ENCODE measurements at regions not wholly inside any gene's neighbourhood (a gene's known extent, or its start where the extent isn't known, plus 50 kb on each side); places are given as distances from the start of the nearest gene placed in this dataset.

- DNase-seq (ENCODE audit: low read depth in 1 of 2, low spot score in 1 of 2) (no peak), ATAC-seq (no peak), FAIRE-seq (no peak)
- H3K4me3 ChIP-seq = no peak overlapping the region
- no peak for TF ChIP-seq MAZ (IDR thresholded peaks at IDR 0.05; ENCODE audit: borderline replicate concordance, low read depth, low read length)
- no peak for TF ChIP-seq CHD2 (IDR thresholded peaks at IDR 0.05; ENCODE audit: low read length, partially characterized antibody)
- TF ChIP-seq CHD4 (IDR thresholded peaks at IDR 0.05; ENCODE audit: borderline replicate concordance) = no peak
- no peak for TF ChIP-seq MAX (IDR thresholded peaks at IDR 0.05)
- no peak for TF ChIP-seq TFCP2L1 (CRISPR knock-in tag; IDR thresholded peaks at IDR 0.05)
- no peak for TF ChIP-seq E2F6 (IDR thresholded peaks at IDR 0.05; ENCODE audit: borderline replicate concordance, low read depth)
- TF ChIP-seq NPAS2 (CRISPR knock-in tag; IDR thresholded peaks at IDR 0.05; ENCODE audit: borderline replicate concordance) = no peak
- no peak for TF ChIP-seq GATA3 (IDR thresholded peaks at IDR 0.05; ENCODE audit: borderline replicate concordance)
- no peak for TF ChIP-seq ZSCAN20 (CRISPR knock-in tag; IDR thresholded peaks at IDR 0.05)
- TF ChIP-seq POLR2A (IDR thresholded peaks at IDR 0.05; ENCODE audit: low read length) = no peak
- no peak for TF ChIP-seq SMC3 (IDR thresholded peaks at IDR 0.05)
- TF ChIP-seq RAD21 (conservative IDR thresholded peaks at IDR 0.05 in 1 of 2, IDR thresholded peaks at IDR 0.05 in 1 of 2) = no peak
- no peak for TF ChIP-seq FOSB (CRISPR knock-in tag; IDR thresholded peaks at IDR 0.05)
- no peak for TF ChIP-seq ESRRA (IDR thresholded peaks at IDR 0.05; ENCODE audit: borderline replicate concordance, low read length)
- TF ChIP-seq CBX8 (IDR thresholded peaks at IDR 0.05) = no peak
- no peak for TF ChIP-seq HOXA7 (CRISPR knock-in tag; IDR thresholded peaks at IDR 0.05)
- TF ChIP-seq HDAC2 (IDR thresholded peaks at IDR 0.05) = no peak
- TF ChIP-seq SREBF2 (IDR thresholded peaks at IDR 0.05) = no peak
- no peak for TF ChIP-seq KDM1A (IDR thresholded peaks at IDR 0.05; ENCODE audit: low read depth)
- H3K4me2 ChIP-seq = no peak overlapping the region
- CTCF ChIA-PET = interaction anchor here (1.2 kb wide), 1 partner anchor 9 kb away, joined by 3 read pairs; no protein-coding TSS in a partner anchor
- no peak overlapping the region for H3K27ac ChIP-seq
- H3K9me3 ChIP-seq = no peaks in the 10 kb centered on the region
- POLR2A ChIA-PET = no interaction called here
- WGBS (ENCODE audit: missing lambda C conversion rate) = 36% methylated on average over 6 of the region's 6 CpGs
- no peaks in the 10 kb centered on the region for H3K4me1 ChIP-seq
These were observed 151.1 kb upstream of the B3GAT2 start for GRCh38 chr6:71107911-71108420.

- Histone ChIP-seq H3K4me1 (no peaks in the 10 kb centered on the region), H3K9me3 (no peaks in the 10 kb centered on the region), H3K4me2 (no peak overlapping the region), H3K27ac (no peak overlapping the region), H3K4me3 (no peak overlapping the region)
- TF ChIP-seq NR3C1 (IDR thresholded peaks at IDR 0.05) (no peak), NFE2L2 (conservative IDR thresholded peaks at IDR 0.05; ENCODE audit: low read length) (no peak), MAZ (IDR thresholded peaks at IDR 0.05; ENCODE audit: borderline replicate concordance, low read depth, low read length) (no peak), ATOH8 (CRISPR knock-in tag; IDR thresholded peaks at IDR 0.05; ENCODE audit: low read depth) (no peak), RARB (CRISPR knock-in tag; IDR thresholded peaks at IDR 0.05) (no peak), POLR2A (IDR thresholded peaks at IDR 0.05; ENCODE audit: low read length) (no peak), HOXA7 (CRISPR knock-in tag; IDR thresholded peaks at IDR 0.05) (no peak), MYC (IDR thresholded peaks at IDR 0.05; ENCODE audit: borderline replicate concordance, low read length) (no peak), RCOR1 (IDR thresholded peaks at IDR 0.05; ENCODE audit: low read depth, low read length) (no peak)
- DNase-seq (ENCODE audit: low read depth in 1 of 2, low spot score in 1 of 2) (no peak), FAIRE-seq (no peak), ATAC-seq (no peak)
- CTCF ChIA-PET = no interaction called here
- POLR2A ChIA-PET = no interaction called here
- 24% methylated on average over 4 of the region's 4 CpGs for WGBS (ENCODE audit: missing lambda C conversion rate)
These were observed 157.7 kb upstream of the B3GAT2 start for GRCh38 chr6:71114544-71114943.

GRCh38 chr6:71114986-71115385 lies 158.1 kb upstream of the B3GAT2 start:
- ChIA-PET POLR2A (no interaction called here), CTCF (no interaction called here)
- Histone ChIP-seq H3K27ac (no peak overlapping the region), H3K4me1 (no peaks in the 10 kb centered on the region), H3K4me3 (no peak overlapping the region), H3K4me2 (no peak overlapping the region), H3K9me3 (no peaks in the 10 kb centered on the region)
- FAIRE-seq (no peak), DNase-seq (ENCODE audit: low read depth in 1 of 2, low spot score in 1 of 2) (no peak), ATAC-seq (no peak)
- TF ChIP-seq E2F6 (IDR thresholded peaks at IDR 0.05; ENCODE audit: borderline replicate concordance, low read depth) (no peak), KDM5A (IDR thresholded peaks at IDR 0.05) (no peak), HOXB13 (CRISPR knock-in tag; IDR thresholded peaks at IDR 0.05; ENCODE audit: low read depth) (no peak), CHD2 (IDR thresholded peaks at IDR 0.05; ENCODE audit: low read length, partially characterized antibody) (no peak), MAZ (IDR thresholded peaks at IDR 0.05; ENCODE audit: borderline replicate concordance, low read depth, low read length) (no peak), MYC (IDR thresholded peaks at IDR 0.05; ENCODE audit: borderline replicate concordance, low read length) (no peak), CBX8 (IDR thresholded peaks at IDR 0.05) (no peak), TFCP2L1 (CRISPR knock-in tag; IDR thresholded peaks at IDR 0.05) (no peak), POLR2AphosphoS2 (conservative IDR thresholded peaks at IDR 0.05; ENCODE audit: low read length) (no peak), HES2 (IDR thresholded peaks at IDR 0.05) (no peak), JUN (IDR thresholded peaks at IDR 0.05) (no peak), RARB (CRISPR knock-in tag; IDR thresholded peaks at IDR 0.05) (no peak), HDAC2 (IDR thresholded peaks at IDR 0.05) (no peak), ZSCAN20 (CRISPR knock-in tag; IDR thresholded peaks at IDR 0.05) (no peak), HOXA7 (CRISPR knock-in tag; IDR thresholded peaks at IDR 0.05) (no peak), MAFK (IDR thresholded peaks at IDR 0.05; ENCODE audit: partially characterized antibody) (no peak), RNF2 (IDR thresholded peaks at IDR 0.05; ENCODE audit: borderline replicate concordance, low read depth) (no peak), SREBF2 (IDR thresholded peaks at IDR 0.05) (no peak), ATOH8 (CRISPR knock-in tag; IDR thresholded peaks at IDR 0.05; ENCODE audit: low read depth) (no peak), ZNF302 (CRISPR knock-in tag; IDR thresholded peaks at IDR 0.05) (no peak)
